DMS153 treated with DMSO at 0.1 percent for 48 hours (cell line): ENCODE measurements at regions not wholly inside any gene's neighbourhood (a gene's known extent, or its start where the extent isn't known, plus 50 kb on each side); places are given as distances from the start of the nearest gene placed in this dataset.
"Not testable (repeated sequence)": the region's sequence is repeated elsewhere in the genome, so short reads cannot be mapped to it uniquely, and the experiment has no call there.

Experiments
- DNase-seq: peaks from one replicate; lab custom pipeline; 2025; ENCODE audit not compliant: unreplicated experiment; lab: John Stamatoyannopoulos, UW

- DNase-seq, result peak; percentile 25
These were observed 501.1 kb downstream of the NAV3 start for GRCh38 chr12:78331753-78332152.

DNA sequence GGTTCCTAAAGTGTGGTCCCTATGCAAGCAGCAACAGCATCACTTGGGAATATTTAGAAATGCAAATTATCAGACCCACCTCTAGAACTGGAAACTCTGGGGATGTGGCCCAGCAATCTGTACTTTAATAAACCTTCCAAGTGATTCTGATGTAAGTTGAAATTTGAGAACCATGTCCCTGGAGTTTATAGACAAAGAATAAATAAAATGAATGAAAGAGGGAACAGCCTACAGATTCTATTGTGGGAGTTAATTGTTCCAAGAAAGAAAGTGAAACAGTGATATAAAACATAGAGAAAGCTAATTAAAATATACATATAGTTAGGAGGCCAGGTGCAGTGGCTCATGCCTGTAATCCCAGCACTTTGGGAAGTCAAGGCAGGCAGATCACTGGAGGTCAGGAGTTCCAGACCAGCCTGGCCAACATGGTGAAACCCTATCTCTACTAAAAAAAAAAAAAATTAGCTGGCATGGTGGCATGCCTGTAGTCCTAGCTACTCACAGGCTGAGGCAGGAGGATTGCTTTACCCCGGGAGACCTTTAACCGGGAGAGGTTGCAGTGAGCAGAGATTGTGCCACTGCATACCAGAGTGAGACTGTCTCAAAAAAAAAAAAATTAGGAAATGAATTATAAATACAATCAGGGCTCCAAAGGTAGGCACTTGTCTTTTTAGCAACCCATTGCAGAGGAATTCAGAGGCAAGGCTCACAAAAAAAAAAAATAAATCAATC, 507.5 kb downstream of the NAV3 start:
- DNase-seq, result no peak

GRCh38 chr12:78340406-78340805, 509.7 kb downstream of the NAV3 start:
- DNase-seq, result no peak

GRCh38 chr12:78343657-78344056, 513.0 kb downstream of the NAV3 start:
- no peak for DNase-seq

GRCh38 chr12:78359520-78359919, 505.1 kb upstream of the SYT1 start:
- no peak for DNase-seq

DNA sequence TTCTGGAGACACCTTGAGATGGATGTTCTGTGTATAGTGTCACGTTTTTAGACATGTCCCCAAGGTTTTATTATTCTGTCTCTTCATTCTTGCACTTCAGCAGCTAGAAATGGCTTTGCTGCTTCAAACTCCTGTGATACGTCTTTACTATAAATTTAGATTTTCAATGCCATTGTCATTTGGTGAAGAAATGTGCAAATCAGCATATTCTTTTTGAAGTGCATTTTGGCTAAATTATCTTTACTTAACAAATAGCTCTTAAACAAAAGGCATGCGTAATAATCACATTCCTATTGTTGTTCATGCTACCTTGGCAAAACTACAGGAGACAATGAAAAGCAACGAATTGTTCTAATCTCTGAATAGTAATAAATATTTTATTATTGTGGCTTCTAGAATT, 502.9 kb upstream of the SYT1 start:
- DNase-seq, result no peak

DNA sequence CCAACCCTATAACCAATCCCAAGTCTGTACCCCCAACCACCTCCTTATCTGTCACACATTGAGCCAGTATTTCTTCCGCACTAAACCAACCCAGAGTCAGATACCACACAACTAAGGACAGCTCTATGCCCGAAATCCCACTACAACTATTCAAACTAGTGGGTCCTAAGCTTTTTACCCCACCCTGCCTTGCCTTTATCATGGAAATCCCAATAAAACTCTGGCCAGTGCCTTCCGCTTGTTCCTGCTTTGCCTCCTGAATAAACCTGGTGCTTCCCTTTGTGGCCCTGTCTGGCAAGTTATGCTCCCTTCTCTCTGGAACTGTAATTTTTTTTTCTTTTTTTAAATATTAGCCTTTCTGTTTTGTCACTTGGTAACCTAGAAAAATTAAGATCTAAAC, 493.3 kb upstream of the SYT1 start:
- no peak for DNase-seq

GRCh38 chr12:78375461-78375860, 489.1 kb upstream of the SYT1 start:
- DNase-seq, result no peak

DNA sequence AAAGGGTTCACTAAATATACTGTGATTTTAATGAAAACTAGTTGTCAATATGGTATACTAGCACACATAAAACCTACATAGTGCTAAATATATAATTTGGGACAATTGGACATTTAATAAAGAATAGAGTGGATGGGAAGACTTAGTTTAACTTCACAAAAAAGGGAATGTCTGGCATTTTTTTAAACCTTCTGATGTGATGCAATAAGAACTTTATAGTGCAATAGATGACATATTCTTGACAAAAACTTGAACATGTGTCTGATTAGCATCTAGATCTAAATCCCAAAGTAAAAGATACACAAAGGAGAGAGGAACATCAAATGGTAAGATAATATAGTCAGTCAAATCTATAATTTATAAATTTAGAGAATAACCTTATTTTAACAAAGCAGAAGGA, 488.3 kb upstream of the SYT1 start:
- no peak for DNase-seq

GRCh38 chr12:78379065-78379464, 485.5 kb upstream of the SYT1 start:
- DNase-seq, result not testable (repeated sequence)

DNA sequence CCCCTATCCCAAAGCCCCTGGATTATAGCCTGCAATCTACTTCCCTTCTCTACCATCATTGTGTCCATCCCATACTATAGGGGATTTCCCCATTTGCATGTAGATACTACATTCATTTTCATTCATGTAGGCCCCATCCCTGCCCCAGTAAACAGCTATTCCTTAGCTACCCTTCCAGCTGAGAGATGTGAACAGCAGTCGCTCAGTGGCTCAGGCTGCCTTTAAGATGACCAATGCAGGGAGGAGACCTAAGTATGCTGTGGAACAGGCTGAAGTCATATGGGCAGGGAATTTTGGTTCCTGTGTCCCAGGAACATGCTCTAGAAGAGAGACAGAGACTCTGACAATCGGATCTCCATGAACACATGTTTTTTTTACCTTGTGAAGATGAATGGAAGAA, 481.2 kb upstream of the SYT1 start:
- no peak for DNase-seq

- no peak for DNase-seq
These were observed 480.0 kb upstream of the SYT1 start for GRCh38 chr12:78384541-78384940.

DNA sequence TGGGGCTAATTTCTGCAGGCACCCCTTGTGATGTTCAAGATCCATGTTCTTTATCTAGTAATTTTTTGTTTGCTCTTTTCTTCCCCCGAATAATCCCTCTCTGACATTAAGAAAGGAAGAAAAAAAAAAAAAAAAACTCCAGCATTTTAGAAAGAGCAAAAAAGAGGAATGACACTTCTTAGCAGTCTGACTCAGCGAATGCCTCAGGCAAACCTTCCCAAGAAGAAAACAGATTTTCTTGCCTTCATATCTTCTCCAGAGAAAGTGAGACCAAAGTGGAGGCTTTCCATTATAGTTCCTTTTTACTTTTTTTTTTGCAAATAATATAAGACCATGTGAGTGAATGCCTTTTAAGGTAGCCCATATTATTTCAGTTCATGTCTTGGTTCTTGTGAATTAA, 479.0 kb upstream of the SYT1 start:
- DNase-seq, result no peak

DNA sequence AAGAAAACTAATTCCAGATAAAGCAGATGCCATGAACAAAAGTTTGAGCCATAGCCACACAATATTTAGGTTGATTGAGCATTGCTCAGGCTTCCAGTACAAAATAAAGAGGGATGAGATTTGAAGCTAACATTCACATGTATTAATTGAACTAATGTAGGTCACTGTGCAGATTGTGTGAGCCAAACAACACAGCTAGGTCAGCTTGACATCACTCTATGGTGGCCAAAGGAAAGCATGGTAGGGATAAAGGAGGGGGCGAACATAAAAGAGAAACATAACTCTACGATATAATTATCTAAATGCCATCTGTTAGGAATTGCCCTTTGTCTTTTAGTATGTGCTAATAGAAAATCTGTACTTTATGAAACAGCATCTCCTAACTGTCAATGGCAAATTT, 477.7 kb upstream of the SYT1 start:
- no peak for DNase-seq

- DNase-seq, result no peak
These were observed 476.9 kb upstream of the SYT1 start for GRCh38 chr12:78387721-78388120.

- no peak for DNase-seq
These were observed 476.1 kb upstream of the SYT1 start for GRCh38 chr12:78388461-78388860.

GRCh38 chr12:78390920-78391319, 473.7 kb upstream of the SYT1 start:
- DNase-seq, result no peak

DNA sequence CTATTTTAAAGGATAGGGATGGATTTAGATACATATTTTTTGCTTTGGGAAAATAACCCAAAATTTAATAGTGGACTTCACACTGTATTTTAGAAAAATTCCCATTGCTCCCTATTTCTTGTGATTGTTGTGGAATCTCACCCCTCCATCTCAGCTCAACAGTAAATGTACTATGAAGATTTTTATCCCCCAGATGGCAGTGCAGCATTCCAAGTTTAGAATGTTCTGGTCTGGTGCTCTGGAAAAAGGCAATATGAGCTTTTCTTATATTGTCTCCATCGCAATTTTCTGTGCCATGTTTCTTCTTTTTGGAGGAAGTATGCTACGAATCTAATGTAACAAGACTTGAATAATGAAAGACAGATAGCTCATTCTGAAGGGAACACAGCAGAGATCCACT, 471.7 kb upstream of the SYT1 start:
- DNase-seq, result no peak

DNA sequence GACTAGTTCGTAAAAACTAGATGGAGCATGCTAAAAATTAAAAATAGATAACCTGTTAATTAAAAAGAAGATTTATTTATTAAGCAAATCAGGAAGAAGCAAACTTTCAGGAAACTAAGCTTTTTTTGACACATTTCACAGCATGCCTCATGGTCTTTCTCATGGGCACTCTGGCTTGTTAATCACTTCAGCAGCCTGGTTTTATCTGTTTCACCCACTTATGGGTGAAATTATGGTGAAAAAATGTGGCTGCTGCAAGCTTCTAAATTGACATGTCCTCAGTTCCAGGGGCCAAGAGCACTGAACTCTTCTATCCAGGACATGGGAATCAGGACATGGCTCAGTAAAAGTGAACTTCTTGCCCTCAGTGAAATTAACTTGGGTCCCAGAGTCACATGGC, 468.6 kb upstream of the SYT1 start:
- no peak for DNase-seq

GRCh38 chr12:78396538-78396937, 468.0 kb upstream of the SYT1 start:
- DNase-seq, result no peak

DNA sequence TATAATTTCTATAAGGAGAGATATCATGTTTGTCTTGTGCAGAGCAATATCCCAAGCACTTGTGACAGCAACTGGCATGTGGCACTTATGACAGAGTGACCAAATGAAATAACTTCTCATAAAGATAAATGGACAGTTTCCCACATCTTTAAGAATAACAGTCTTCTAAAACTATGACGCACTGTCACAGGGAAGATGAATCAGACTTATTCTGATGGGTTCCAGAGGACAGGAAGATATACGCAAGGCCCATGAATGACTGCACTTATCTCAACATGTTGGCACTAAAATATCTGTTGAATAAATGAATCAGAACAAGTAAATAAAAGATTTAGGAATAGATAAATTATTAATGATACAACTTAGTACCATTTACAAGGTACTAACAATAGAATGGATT, 465.8 kb upstream of the SYT1 start:
- DNase-seq, result no peak

DNA sequence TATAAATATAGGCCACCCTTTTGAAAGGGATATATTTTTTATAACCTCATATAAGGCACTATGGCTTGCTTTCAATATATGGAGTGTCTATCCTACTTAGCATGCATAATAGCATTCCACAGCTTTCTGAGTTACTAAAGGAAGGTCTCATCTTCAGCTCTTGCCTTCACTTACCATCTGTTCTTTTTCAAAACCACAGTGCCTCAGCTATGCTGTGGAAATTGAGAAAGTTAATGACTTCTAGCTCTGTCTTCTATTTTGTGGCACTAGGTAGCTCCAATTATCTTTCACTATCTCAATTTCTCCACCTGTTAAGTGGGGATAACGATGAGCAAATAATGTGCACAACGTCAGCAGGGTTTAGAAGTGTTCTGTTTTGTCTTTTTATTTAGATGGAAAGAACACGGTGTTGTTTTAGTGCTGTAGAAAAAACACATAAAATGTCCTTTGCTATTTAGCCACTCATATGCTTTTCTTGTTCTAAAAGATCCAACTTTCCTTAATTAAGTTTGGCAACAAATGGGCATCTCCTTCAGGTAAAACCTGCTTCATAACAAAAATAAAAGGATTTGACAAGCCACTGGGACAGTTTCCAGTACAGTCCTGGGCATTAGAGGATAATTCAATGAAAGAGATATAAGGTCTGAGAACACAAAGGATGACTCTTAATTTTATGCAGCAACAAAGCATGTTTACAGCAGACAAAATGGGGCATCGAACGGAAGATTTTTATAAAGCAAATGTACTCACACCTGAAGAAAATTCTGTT, 462.0 kb upstream of the SYT1 start:
- DNase-seq, result no peak

DNA sequence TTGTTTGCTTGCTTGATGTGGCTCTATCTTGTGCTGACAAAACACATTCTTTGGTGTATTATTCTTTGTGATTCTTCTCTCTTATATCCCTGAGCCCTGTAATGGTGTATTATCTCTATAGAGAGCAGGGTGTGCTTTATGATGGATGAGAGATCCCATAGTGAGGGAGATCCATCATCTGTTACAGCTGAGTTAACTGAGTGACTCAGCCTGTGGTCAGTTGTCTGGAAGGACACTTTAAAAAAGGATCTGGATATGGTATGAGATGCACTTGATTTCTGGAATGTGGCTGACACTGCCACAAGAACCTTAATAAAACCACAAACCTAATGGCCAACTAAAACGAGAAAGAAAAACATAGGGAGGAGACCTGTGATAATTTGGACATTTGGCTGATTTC, 461.4 kb upstream of the SYT1 start:
- no peak for DNase-seq
